ENCODE measurements at regions not wholly inside any gene's neighbourhood (a gene's known extent, or its start where the extent isn't known, plus 50 kb on each side); places are given as distances from the start of the nearest gene placed in this dataset.

GRCh38 chr18:30359521-30359920, 683.0 kb downstream of the DSC3 start:
- H3K4me3 ChIP-seq (ENCODE audit: low read depth, low read length) = no peak overlapping the region
- TF ChIP-seq, protein P1, sequence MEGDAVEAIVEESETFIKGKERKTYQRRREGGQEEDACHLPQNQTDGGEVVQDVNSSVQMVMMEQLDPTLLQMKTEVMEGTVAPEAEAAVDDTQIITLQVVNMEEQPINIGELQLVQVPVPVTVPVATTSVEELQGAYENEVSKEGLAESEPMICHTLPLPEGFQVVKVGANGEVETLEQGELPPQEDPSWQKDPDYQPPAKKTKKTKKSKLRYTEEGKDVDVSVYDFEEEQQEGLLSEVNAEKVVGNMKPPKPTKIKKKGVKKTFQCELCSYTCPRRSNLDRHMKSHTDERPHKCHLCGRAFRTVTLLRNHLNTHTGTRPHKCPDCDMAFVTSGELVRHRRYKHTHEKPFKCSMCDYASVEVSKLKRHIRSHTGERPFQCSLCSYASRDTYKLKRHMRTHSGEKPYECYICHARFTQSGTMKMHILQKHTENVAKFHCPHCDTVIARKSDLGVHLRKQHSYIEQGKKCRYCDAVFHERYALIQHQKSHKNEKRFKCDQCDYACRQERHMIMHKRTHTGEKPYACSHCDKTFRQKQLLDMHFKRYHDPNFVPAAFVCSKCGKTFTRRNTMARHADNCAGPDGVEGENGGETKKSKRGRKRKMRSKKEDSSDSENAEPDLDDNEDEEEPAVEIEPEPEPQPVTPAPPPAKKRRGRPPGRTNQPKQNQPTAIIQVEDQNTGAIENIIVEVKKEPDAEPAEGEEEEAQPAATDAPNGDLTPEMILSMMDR (IDR thresholded peaks at IDR 0.05; ENCODE audit: borderline replicate concordance, insufficient read depth, low read depth, low read length) = no peak

DNA sequence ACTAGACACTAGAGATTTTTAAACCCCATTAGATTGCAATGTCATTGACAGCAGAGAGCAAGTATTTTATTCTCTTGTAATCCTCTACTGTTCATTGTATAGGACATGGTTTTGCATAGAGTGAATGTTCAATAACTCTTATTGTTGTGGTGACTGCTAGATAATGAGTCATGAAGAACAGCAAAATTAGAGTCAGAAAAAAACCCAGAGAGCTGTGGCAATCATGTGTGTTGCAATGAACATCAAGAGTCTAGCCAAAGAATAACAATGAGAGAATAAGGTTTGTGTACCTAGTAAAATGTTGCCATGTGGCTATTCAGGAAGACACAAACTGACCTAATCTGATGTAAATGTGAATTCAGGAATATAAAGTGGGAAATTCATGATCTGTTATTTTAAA, 684.0 kb downstream of the DSC3 start:
- no peak overlapping the region for H3K4me3 ChIP-seq (ENCODE audit: low read depth, low read length)
- TF ChIP-seq, protein P1 (IDR thresholded peaks at IDR 0.05; ENCODE audit: borderline replicate concordance, insufficient read depth, low read depth, low read length) = no peak

DNA sequence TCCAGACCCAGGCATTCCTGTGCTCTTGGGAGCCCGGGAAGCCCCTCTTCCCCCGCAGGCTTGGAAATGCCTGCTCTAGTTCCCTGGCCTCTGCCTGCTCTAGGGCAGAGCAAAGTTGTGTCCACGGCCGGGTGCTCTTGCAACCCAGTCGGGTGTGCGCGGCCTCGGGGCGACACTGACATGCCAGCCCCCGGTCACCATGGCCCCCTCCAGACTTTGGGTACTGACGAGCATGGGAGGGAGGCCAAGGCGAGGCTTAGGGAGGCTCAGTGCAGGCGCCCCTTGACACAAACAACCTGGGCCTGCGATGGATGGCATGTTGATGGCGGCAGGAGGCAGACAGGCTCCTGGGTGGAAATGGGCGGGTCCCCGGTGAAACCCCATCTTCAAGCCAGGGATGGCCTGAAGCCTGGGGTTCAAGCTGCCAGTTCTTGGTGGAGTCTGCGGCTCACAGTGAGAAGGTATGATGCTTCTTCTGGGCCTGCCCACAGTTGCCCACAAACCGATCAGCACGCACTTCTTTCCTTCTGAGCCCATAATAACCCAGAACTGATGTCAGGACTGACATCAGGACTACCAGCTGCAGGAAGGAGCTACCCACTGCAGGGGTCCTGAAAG, 689.9 kb downstream of the DSC3 start:
- no peak overlapping the region for H3K4me3 ChIP-seq (ENCODE audit: low read depth, low read length)
- TF ChIP-seq, protein P1 (IDR thresholded peaks at IDR 0.05; ENCODE audit: borderline replicate concordance, insufficient read depth, low read depth, low read length) = no peak

DNA sequence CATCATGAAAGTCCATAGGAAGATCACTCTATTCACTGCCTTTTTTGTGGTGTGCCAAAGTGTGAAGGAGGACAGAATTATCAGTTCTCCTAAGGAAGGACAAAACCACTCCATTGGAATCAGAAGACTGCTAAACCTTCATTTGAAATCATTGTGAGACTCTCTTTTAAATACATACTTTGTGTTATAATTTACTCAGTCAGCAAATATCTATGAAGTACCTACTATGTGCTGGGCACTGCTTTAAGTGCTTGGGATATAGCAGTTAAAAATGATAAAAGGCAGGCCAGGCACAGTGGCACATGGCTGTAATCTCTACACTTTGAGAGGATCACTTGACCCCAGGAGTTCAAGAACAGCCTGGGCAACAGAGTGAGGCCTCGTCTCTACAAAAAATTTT, 692.3 kb downstream of the DSC3 start:
- TF ChIP-seq, protein P1 (IDR thresholded peaks at IDR 0.05; ENCODE audit: borderline replicate concordance, insufficient read depth, low read depth, low read length) = no peak
- H3K4me3 ChIP-seq (ENCODE audit: low read depth, low read length) = no peak overlapping the region

DNA sequence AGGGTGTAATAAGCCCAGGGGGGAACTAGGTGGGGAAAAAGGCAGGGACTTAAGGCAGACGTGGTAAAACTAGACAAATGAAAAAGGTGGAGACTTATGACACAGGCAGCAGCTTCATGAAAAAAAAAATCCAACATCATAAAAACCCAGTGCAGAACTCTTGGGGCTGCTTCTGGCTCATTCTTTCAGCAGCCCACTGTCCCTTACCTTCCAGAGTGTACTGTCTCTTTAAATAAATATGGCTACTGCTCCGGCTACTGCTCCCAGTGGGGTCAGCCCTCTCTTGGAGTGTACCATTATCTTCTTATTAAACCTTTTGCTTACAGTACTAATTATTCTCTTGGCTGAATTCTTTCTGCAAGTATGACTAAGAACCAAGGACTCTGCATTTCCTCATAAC, 699.5 kb downstream of the DSC3 start:
- TF ChIP-seq, protein P1 (IDR thresholded peaks at IDR 0.05; ENCODE audit: borderline replicate concordance, insufficient read depth, low read depth, low read length) = no peak
- H3K4me3 ChIP-seq (ENCODE audit: low read depth, low read length) = no peak overlapping the region

DNA sequence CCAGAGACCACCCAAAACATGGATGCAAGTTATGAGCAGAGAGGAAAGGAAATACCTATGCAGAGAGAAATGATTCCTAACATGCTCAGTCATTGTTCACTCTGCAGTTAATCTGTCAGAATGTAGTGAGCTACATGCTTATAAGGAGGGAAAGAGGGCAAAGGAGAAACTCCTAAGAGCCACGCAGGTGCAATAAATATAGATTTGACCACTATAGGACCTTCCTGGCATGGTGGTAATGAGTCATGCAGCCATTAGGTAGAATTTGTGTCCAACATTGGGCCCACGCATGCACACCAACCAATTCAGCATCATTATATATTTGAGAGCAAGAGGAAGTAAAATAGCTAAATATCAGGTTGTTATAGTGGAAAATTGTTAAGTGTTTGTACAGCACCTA, 699.9 kb downstream of the DSC3 start:
- TF ChIP-seq, protein P1 (IDR thresholded peaks at IDR 0.05; ENCODE audit: borderline replicate concordance, insufficient read depth, low read depth, low read length) = no peak
- H3K4me3 ChIP-seq (ENCODE audit: low read depth, low read length) = no peak overlapping the region

- TF ChIP-seq, protein P1 (IDR thresholded peaks at IDR 0.05; ENCODE audit: borderline replicate concordance, insufficient read depth, low read depth, low read length) = no peak
- no peak overlapping the region for H3K4me3 ChIP-seq (ENCODE audit: low read depth, low read length)
Measured at GRCh38 chr18:30334781-30335180, 707.8 kb downstream of the DSC3 start.

Measured in GM12875 (cell line).